Cardiac septum (tissue), 1 donor: ENCODE measurements at regions not wholly inside any gene's neighbourhood (a gene's known extent, or its start where the extent isn't known, plus 50 kb on each side); places are given as distances from the start of the nearest gene placed in this dataset.
"Not testable (repeated sequence)": the region's sequence is repeated elsewhere in the genome, so short reads cannot be mapped to it uniquely, and the experiment has no call there.

Source experiments
- DNase-seq: peaks from one replicate; pipeline ENCODE4 v3.0.0-alpha.2; 2020; ENCODE audit warnings: low spot score
- intact Hi-C: fragments of 100-400 bp; cut with DNase I; formaldehyde crosslinking; loops from one replicate; pipeline ENCODE4 v1.14.0; 2022
- donor health status: DM: no; HTN: no; CAD: no.

DNA sequence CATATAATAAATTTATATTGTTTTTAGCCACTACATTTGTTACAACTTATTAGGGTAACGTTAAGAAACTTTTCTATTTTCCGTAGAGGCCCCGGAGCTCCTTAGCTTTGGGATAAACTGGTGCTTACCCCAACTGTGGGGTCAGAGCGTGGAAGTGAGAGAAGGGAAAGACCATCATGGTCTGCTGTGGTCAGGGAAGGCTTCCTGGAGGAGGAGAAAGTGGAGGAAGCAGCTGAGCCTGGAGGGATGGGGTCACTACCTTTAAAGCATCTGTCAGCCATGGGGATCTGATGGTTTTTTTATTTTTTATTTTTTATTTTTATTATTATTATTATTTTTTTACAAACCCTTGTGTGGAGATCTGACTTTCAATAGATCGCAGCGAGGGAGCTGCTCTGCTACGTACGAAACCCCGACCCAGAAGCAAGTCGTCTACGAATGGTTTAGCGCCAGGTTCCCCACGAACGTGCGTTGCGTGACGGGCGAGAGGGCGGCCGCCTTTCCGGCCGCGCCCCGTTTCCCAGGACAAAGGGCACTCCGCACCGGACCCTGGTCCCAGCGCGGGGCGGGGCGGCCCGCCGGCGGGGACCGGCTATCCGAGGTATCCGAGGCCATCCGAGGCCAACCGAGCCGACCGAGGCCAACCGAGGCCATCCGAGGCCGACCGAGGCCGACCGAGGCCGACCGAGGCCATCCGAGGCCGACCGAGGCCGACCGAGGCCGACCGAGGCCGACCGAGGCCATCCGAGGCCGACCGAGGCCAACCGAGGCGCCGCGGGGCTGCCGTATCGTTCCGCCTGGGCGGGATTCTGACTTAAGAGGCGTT is 1101.2 kb upstream of the TMEM132C start:
- intact Hi-C loops: no loop called here

GRCh38 chr12:127169321-127170181 is 1097.4 kb upstream of the TMEM132C start:
- DNase-seq: no peak
- intact Hi-C loops: no loop called here

More for the DNA sequence above, 1101.2 kb upstream of the TMEM132C start:
- peak; percentile 86 for DNase-seq

DNA sequence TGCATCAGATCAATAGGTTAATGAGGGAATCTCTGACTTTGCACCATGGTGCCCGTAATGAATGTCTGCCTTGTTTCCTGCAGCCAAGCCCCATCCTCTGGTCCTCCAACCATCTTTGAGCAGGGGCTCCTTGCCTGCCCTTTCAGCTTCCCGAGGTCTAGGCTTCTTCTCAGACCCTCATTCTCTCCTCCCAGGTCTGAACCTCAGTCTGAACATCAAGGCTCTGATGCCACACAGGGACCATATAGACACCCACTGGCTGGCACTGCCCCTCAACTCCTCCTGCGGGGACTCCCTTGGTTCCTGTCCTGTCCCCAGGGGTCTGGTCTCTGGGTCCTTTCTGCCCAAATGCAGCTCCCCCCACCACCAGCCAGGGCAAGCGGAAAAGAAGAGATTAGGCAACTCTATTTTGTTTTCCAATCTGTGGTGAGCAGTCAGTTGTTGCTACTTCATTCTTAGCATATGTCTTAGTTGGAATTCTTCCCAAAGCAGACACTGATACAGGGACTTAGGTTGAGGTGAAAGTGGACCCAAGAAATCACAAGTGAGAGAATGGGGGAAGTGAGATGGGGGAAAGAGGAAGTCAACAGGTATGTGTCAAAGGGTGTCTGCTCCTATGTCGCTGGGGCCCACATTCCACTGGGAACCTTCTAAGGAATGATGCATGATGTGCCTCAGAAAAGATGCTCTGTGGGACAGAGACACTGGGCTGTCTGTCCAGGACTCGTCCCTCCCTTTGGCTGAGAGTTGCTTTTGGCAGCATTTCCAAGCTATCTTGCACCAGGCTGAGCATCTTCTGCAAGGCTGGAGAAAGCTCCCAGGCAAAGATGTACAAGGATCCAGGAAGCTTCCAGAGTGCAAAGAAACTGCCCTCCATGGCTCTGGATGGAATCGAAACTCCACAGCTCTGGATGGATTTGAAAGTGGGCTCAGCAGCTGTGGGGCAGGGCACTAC is 1096.5 kb upstream of the TMEM132C start:
- intact Hi-C loops: no loop called here
- no peak for DNase-seq

- intact Hi-C loops: no loop called here
- no peak for DNase-seq
These were observed 1094.1 kb upstream of the TMEM132C start for GRCh38 chr12:127172861-127173260.

DNA sequence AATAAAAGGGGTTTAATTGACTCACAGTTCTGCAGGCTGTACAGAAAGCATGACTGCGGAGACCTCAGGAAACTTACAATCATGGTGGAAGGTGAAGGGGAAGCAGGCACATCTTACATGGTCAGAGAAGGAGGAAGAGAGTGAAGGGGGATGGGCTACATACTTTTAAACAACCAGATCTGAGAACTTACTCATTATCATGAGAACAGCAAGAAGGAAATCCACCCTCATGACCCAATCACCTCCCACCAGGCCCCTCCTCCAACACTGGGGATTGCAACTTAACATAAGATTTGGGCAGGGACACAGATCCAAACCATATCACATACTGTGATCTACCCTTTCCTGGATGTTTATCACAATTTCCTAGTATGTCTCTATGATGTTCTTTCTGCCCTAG is 1093.0 kb upstream of the TMEM132C start:
- intact Hi-C loops, DNase-seq: not testable (repeated sequence)

DNA sequence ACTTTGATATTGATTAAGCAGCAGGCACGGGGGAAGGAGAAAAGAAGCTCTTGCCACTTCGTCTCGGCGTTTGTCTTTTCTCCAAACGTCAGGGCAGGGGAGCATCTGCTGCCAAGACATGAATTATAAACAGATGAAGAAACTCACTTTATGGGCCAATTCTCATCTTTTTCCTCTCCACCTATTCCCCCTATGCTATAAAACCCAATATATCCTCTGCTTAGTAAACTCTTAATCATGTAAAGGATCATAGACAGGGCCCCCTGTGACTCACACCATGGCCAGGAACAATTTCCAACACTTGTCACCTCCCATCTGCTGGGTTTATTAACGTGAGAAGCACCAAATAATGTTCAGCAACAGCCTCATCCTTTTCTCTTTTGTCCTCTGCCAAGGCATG is 1092.1 kb upstream of the TMEM132C start:
- DNase-seq: no peak
- intact Hi-C loops: no loop called here

DNA sequence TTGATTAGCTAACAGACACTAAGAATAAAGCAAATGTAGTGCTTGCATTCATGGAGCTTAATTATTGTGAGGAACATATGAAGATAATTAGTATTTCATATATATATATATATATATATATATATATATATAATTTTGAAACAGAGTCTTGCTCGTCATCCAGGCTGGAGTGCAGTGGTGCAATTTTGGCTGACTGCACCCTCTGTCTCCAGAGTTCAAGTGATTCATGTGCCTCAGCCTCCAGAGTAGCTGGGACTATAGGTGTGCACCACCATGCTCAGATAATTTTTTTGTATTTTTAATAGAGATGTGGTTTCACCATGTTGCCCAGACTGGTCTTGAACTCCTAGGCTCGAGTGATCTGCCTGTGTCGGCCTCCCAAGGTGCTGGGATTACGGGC is 1091.6 kb upstream of the TMEM132C start:
- DNase-seq: no peak
- intact Hi-C loops: no loop called here

- intact Hi-C loops: no loop called here
These were observed 1090.2 kb upstream of the TMEM132C start for GRCh38 chr12:127176804-127177203.

GRCh38 chr12:127178052-127178451 is 1088.9 kb upstream of the TMEM132C start:
- no peak for DNase-seq
- intact Hi-C loops: no loop called here

More at GRCh38 chr12:127176804-127177203, 1090.2 kb upstream of the TMEM132C start:
- DNase-seq: no peak

DNA sequence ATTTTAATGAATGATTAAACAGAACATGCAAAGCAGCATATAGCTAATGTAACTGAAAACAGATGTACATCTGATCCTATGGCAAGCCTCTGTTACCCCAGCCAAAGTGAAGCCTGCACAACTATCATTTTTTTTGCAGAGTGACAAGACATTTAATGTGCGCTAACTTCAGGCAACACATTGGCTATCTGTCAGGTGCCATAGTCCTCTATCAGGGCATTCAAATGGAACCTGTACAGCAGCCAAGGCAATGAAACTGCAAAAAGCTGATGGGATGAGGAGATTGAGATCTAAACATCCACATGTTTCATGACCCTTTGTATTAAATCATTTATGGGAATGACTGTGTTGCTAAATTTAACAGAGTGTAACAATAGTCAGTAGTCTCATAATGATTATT is 1088.5 kb upstream of the TMEM132C start:
- no peak for DNase-seq
- intact Hi-C loops: no loop called here

DNA sequence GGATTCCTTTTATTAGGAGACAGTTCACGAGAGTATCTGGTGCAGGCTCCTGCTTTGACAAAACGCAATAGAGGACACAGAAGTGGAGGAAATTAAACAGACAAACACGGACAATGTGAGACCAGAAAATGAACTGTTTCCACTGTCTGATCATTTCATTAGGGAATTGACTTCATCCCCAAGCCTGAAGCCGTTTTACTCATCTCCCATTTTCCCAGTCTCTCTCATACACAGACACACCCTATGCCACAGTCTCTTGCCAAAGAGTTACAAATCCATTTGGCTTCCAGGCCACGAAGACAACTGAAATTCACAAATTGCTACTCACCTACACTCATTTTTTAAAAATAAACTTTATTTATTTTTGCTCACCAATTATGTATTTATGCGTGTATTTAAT is 1087.8 kb upstream of the TMEM132C start:
- intact Hi-C loops: no loop called here
- DNase-seq: no peak

GRCh38 chr12:127182018-127182417 is 1085.0 kb upstream of the TMEM132C start:
- intact Hi-C loops: no loop called here

GRCh38 chr12:127189992-127190391 is 1077.0 kb upstream of the TMEM132C start:
- intact Hi-C loops: no loop called here

More at GRCh38 chr12:127182018-127182417, 1085.0 kb upstream of the TMEM132C start:
- DNase-seq: no peak

GRCh38 chr12:127191129-127191528 is 1075.8 kb upstream of the TMEM132C start:
- intact Hi-C loops: no loop called here
- DNase-seq: no peak

More at GRCh38 chr12:127189992-127190391, 1077.0 kb upstream of the TMEM132C start:
- DNase-seq: no peak

DNA sequence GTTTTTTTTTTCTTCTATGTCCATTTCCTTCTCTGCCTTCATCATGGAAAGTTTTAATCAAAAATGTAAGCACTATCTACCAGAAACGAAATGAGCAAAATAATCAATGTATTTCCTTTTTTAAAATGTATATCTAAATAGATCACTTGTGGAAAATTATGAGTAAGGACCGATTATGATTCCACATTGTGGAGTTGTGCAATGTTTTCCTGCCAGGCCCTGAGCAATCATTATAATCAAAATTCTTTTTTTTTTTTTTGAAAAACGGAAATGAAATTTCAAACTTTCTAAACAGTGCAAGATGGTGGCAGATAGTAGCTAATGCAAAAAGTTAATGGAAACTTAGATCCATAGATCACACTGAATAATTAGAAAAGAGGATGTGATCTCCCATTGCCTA is 1074.6 kb upstream of the TMEM132C start:
- DNase-seq: no peak
- intact Hi-C loops: no loop called here

DNA sequence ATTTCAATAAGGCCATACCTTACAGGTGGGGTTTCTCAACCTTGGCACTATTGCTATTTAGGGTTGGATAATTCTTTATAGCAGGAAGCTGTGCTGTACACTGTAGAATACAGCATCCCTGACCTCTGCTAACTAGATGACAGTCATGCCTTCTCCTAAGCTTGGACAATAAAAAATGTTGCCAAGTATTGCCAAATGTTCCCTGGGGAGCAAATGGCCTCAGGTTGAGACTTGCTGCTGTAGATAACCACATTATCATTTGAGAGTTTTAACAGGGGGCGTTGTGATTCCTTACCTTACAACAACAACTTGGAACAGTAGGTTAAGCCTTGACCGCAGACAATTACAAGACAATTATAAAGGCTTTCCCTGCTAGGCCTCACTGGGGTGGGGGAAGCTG is 1073.6 kb upstream of the TMEM132C start:
- intact Hi-C loops: no loop called here
- DNase-seq: no peak

GRCh38 chr12:127194176-127194575 is 1072.8 kb upstream of the TMEM132C start:
- intact Hi-C loops: no loop called here

GRCh38 chr12:127205781-127206555 is 1061.0 kb upstream of the TMEM132C start:
- intact Hi-C loops: no loop called here
- no peak for DNase-seq

More at GRCh38 chr12:127194176-127194575, 1072.8 kb upstream of the TMEM132C start:
- DNase-seq: no peak

GRCh38 chr12:127209318-127209717 is 1057.7 kb upstream of the TMEM132C start:
- DNase-seq: no peak

More at GRCh38 chr12:127209318-127209717, 1057.7 kb upstream of the TMEM132C start:
- intact Hi-C loops: no loop called here
